Liver (tissue), 8 donors: ENCODE measurements at regions not wholly inside any gene's neighbourhood (a gene's known extent, or its start where the extent isn't known, plus 50 kb on each side); places are given as distances from the start of the nearest gene placed in this dataset.

Experiments used
- DNase-seq: peaks from one replicate; pipeline ENCODE4 v3.0.0-alpha.2; 2017; ENCODE audit warnings: low spot score
- H3K27ac ChIP-seq, 2 donors: one replicate each; pipeline ENCODE4 v1.7.0; 2013; ENCODE audit warnings: inconsistent platforms in 2 of 2, low read length in 2 of 2, control low read depth in 1 of 2, low read depth in 1 of 2, mild to moderate bottlenecking in 1 of 2
- H3K27me3 ChIP-seq, 4 donors: one replicate each; pipeline versions ENCODE4 v1.6.1 to v1.7.0; 2013; ENCODE audit warnings: low read length in 3 of 4, inconsistent platforms in 1 of 4, mild to moderate bottlenecking in 1 of 4, moderate library complexity in 1 of 4; ENCODE audit not compliant: control insufficient read depth in 4 of 4, insufficient read depth in 4 of 4
- H3K36me3 ChIP-seq, 4 donors: one replicate each; pipeline versions ENCODE4 v1.6.1 to v1.7.0; 2013; ENCODE audit warnings: low read length in 3 of 4, mild to moderate bottlenecking in 3 of 4, low read depth in 1 of 4, moderate library complexity in 1 of 4; ENCODE audit not compliant: control insufficient read depth in 4 of 4, insufficient read depth in 3 of 4
- H3K4me1 ChIP-seq, 4 donors: one replicate each; pipeline versions ENCODE4 v1.6.1 to v1.7.0; 2013; ENCODE audit warnings: low read length in 3 of 4, mild to moderate bottlenecking in 3 of 4, moderate library complexity in 1 of 4; ENCODE audit not compliant: control insufficient read depth in 4 of 4, insufficient read depth in 4 of 4
- H3K4me3 ChIP-seq, 3 donors: one replicate each; pipeline versions ENCODE4 v1.6.1 to v1.7.0; 2013; ENCODE audit warnings: low read length in 3 of 3, control low read depth in 1 of 3, low read depth in 1 of 3, mild to moderate bottlenecking in 1 of 3
- H3K9ac ChIP-seq, 2 donors: one replicate each; pipeline ENCODE4 v1.7.0; 2013; ENCODE audit warnings: low read length in 2 of 2, mild to moderate bottlenecking in 2 of 2, moderate library complexity in 2 of 2, control low read depth in 1 of 2, low read depth in 1 of 2
- H3K9me3 ChIP-seq, 4 donors: one replicate each; pipeline versions ENCODE4 v1.6.1 to v1.7.0; 2013; ENCODE audit warnings: low read length in 3 of 4; ENCODE audit not compliant: control insufficient read depth in 4 of 4
- ATF3 ChIP-seq: IDR thresholded peaks from 2 replicates; pipeline ENCODE4 v1.6.1; 2016; ENCODE audit warnings: antibody characterized with exemption
- CTCF ChIP-seq: fragments of 150-350 bp; IDR thresholded peaks from 2 replicates; pipeline ENCODE4 v1.5.1; 2017; ENCODE audit warnings: improper control_type of control experiment, low read depth, low read length; ENCODE audit not compliant: missing input control
- EGR1 ChIP-seq, 2 donors: IDR thresholded peaks; 2 replicates each; pipeline ENCODE4 v1.6.1; 2016 to 2018; ENCODE audit warnings: antibody characterized with exemption in 2 of 2, low read depth in 2 of 2
- FOXA1 ChIP-seq: IDR thresholded peaks from 2 replicates; pipeline ENCODE4 v1.6.1; 2016; ENCODE audit warnings: antibody characterized with exemption
- FOXA2 ChIP-seq: IDR thresholded peaks from 2 replicates; pipeline ENCODE4 v1.6.1; 2016; ENCODE audit warnings: antibody characterized with exemption
- GABPA ChIP-seq, 2 donors: IDR thresholded peaks in 1 of 2; conservative IDR thresholded peaks in 1 of 2; 2 replicates each; pipeline ENCODE4 v1.6.1; 2016; ENCODE audit warnings: antibody characterized with exemption in 2 of 2, mild to moderate bottlenecking in 1 of 2, moderate library complexity in 1 of 2
- HNF4A ChIP-seq, 2 donors: conservative IDR thresholded peaks; 2 replicates each; pipeline ENCODE4 v1.6.1; 2016; ENCODE audit warnings: antibody characterized with exemption in 2 of 2, mild to moderate bottlenecking in 2 of 2
- HNF4G ChIP-seq: IDR thresholded peaks from 2 replicates; pipeline ENCODE4 v1.6.1; 2016; ENCODE audit warnings: antibody characterized with exemption
- JUND ChIP-seq, 2 donors: IDR thresholded peaks; 2 replicates each; pipeline ENCODE4 v1.6.1; 2016; ENCODE audit warnings: antibody characterized with exemption in 2 of 2
- MAX ChIP-seq: IDR thresholded peaks from 2 replicates; pipeline ENCODE4 v1.6.1; 2016; ENCODE audit warnings: antibody characterized with exemption
- NR2F2 ChIP-seq: IDR thresholded peaks from 2 replicates; pipeline ENCODE4 v1.6.1; 2016; ENCODE audit warnings: antibody characterized with exemption
- RAD21 ChIP-seq, 2 donors: IDR thresholded peaks; 2 replicates each; pipeline ENCODE4 v1.6.1; 2016; ENCODE audit warnings: antibody characterized with exemption in 2 of 2, mild to moderate bottlenecking in 2 of 2
- RXRA ChIP-seq, 2 donors: IDR thresholded peaks; 2 replicates each; pipeline ENCODE4 v1.6.1; 2017 to 2018; ENCODE audit warnings: antibody characterized with exemption in 2 of 2, mild to moderate bottlenecking in 1 of 2
- SP1 ChIP-seq: IDR thresholded peaks from 2 replicates; pipeline ENCODE4 v1.6.1; 2018; ENCODE audit warnings: antibody characterized with exemption, mild to moderate bottlenecking
- TAF1 ChIP-seq: conservative IDR thresholded peaks from 2 replicates; pipeline ENCODE4 v1.6.1; 2016; ENCODE audit warnings: antibody characterized with exemption, mild to moderate bottlenecking
- YY1 ChIP-seq: IDR thresholded peaks from 2 replicates; pipeline ENCODE4 v1.6.1; 2016; ENCODE audit warnings: antibody characterized with exemption, mild to moderate bottlenecking
- ZBTB33 ChIP-seq: IDR thresholded peaks from 2 replicates; pipeline ENCODE4 v1.6.1; 2016; ENCODE audit warnings: antibody characterized with exemption
- WGBS: extraction: QIAGEN DNeasy Blood & Tissue Kit; methylation state at CpG from one replicate; pipeline ENCODE4 v1.1.7; 2013; 5-methylcytosine and 5-hydroxymethylcytosine counted together
- TF ChIP-seq, protein P1 (sequence below): IDR thresholded peaks from 2 replicates; pipeline ENCODE4 v1.6.1; 2016; ENCODE audit warnings: antibody characterized with exemption, mild to moderate bottlenecking
- donor health status: healthy.
- donor health status: healthy.
- donor health status: healthy.
- donor health status: healthy.
- donor health status: healthy.

- WGBS: 39% methylated on average over 1 of the region's 1 CpG
- H3K4me3 ChIP-seq: no peak overlapping the region
Observed at GRCh38 chr9:28735738-28736342, 1162.6 kb upstream of the C9orf72 start.

More at GRCh38 chr9:28735738-28736342, 1162.6 kb upstream of the C9orf72 start:
- no peak overlapping the region for H3K27ac ChIP-seq
- H3K27me3 ChIP-seq: peaks cover 0 to 3% (median 0%) of the 10 kb centered on the region in 4 donors
- no peak overlapping the region for H3K9ac ChIP-seq
- no peak for DNase-seq
- H3K9me3 ChIP-seq: no peaks in the 10 kb centered on the region
- H3K36me3 ChIP-seq: no peaks in the 10 kb centered on the region
- no peak for TF ChIP-seq FOXA1
- TF ChIP-seq, protein P1, sequence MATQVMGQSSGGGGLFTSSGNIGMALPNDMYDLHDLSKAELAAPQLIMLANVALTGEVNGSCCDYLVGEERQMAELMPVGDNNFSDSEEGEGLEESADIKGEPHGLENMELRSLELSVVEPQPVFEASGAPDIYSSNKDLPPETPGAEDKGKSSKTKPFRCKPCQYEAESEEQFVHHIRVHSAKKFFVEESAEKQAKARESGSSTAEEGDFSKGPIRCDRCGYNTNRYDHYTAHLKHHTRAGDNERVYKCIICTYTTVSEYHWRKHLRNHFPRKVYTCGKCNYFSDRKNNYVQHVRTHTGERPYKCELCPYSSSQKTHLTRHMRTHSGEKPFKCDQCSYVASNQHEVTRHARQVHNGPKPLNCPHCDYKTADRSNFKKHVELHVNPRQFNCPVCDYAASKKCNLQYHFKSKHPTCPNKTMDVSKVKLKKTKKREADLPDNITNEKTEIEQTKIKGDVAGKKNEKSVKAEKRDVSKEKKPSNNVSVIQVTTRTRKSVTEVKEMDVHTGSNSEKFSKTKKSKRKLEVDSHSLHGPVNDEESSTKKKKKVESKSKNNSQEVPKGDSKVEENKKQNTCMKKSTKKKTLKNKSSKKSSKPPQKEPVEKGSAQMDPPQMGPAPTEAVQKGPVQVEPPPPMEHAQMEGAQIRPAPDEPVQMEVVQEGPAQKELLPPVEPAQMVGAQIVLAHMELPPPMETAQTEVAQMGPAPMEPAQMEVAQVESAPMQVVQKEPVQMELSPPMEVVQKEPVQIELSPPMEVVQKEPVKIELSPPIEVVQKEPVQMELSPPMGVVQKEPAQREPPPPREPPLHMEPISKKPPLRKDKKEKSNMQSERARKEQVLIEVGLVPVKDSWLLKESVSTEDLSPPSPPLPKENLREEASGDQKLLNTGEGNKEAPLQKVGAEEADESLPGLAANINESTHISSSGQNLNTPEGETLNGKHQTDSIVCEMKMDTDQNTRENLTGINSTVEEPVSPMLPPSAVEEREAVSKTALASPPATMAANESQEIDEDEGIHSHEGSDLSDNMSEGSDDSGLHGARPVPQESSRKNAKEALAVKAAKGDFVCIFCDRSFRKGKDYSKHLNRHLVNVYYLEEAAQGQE: no peak
- no peak for TF ChIP-seq RAD21 (IDR thresholded peaks at IDR 0.05)
- no peak for TF ChIP-seq MAX
- no peak for TF ChIP-seq EGR1 (IDR thresholded peaks at IDR 0.05; ENCODE audit: low read depth in 2 of 2)
- no peak for TF ChIP-seq TAF1
- no peak for TF ChIP-seq RXRA (IDR thresholded peaks at IDR 0.05)
- TF ChIP-seq ATF3: no peak
- TF ChIP-seq SP1: no peak
- no peak for TF ChIP-seq YY1
- no peak for TF ChIP-seq CTCF
- no peak for TF ChIP-seq FOXA2
- TF ChIP-seq GABPA (IDR thresholded peaks at IDR 0.05 in 1 of 2, conservative IDR thresholded peaks at IDR 0.05 in 1 of 2): no peak
- TF ChIP-seq ZBTB33: no peak
- TF ChIP-seq HNF4A (conservative IDR thresholded peaks at IDR 0.05): no peak
- TF ChIP-seq NR2F2: no peak
- TF ChIP-seq HNF4G: no peak
- TF ChIP-seq JUND (IDR thresholded peaks at IDR 0.05): no peak
- no peaks in the 10 kb centered on the region for H3K4me1 ChIP-seq
